ENCODE measurements at regions not wholly inside any gene's neighbourhood (a gene's known extent, or its start where the extent isn't known, plus 50 kb on each side); places are given as distances from the start of the nearest gene placed in this dataset. TPM values are rescaled to one million over a fixed set of nuclear protein-coding genes. Genes with fewer than 3 reads are reported as not detected.
"Not testable (repeated sequence)": the region's sequence is repeated elsewhere in the genome, so short reads cannot be mapped to it uniquely, and the experiment has no call there.

GRCh38 chr9:111094433-111094924 is 56.2 kb upstream of the LPAR1 start:
- peak in 1 of 2 experiments; percentile 56 for DNase-seq (ENCODE audit: low read depth in 1 of 2, low spot score in 1 of 2)
- TF ChIP-seq SPI1 (IDR thresholded peaks at IDR 0.05; ENCODE audit: borderline replicate concordance, low read depth) (peak; percentile 87), CTCF (IDR thresholded peaks at IDR 0.05; ENCODE audit: insufficient read depth, low read length) (no peak), GABPA (IDR thresholded peaks at IDR 0.05; ENCODE audit: low read depth) (no peak), POLR2AphosphoS5 (IDR thresholded peaks at IDR 0.05; ENCODE audit: low read depth) (no peak), REST (IDR thresholded peaks at IDR 0.05; ENCODE audit: insufficient replicate concordance, low read depth) (no peak)
- no peaks in the 10 kb centered on the region for H3K27me3 ChIP-seq (ENCODE audit: insufficient read depth, poor library complexity, severe bottlenecking)
- H3K27ac ChIP-seq (replicated peaks), result no peak overlapping the region
- H3K4me3 ChIP-seq (replicated peaks; ENCODE audit: insufficient read depth, low read length), result no peak overlapping the region

- not testable (repeated sequence) for H3K27me3 ChIP-seq (ENCODE audit: insufficient read depth, poor library complexity, severe bottlenecking); H3K27ac ChIP-seq (replicated peaks); DNase-seq (ENCODE audit: low read depth in 1 of 2, low spot score in 1 of 2); H3K4me3 ChIP-seq (replicated peaks; ENCODE audit: insufficient read depth, low read length)
Measured at GRCh38 chr9:111092167-111092566, 53.9 kb upstream of the LPAR1 start.

Small RNA genes lying in the stretch of these regions (microRNA-seq; reads per million reads assigned to microRNA genes)
- not detected for gene MIR7702

Data from HL-60 (cell line).